Right renal pelvis (tissue), 4 donors: ENCODE measurements at regions not wholly inside any gene's neighbourhood (a gene's known extent, or its start where the extent isn't known, plus 50 kb on each side); places are given as distances from the start of the nearest gene placed in this dataset.

ENCODE experiments used
- DNase-seq, 4 donors: peaks; one replicate each; pipeline ENCODE4 v3.0.0-alpha.2; 2013; ENCODE audit warnings: low read depth in 4 of 4, low spot score in 3 of 4, missing footprints in 1 of 4

DNA sequence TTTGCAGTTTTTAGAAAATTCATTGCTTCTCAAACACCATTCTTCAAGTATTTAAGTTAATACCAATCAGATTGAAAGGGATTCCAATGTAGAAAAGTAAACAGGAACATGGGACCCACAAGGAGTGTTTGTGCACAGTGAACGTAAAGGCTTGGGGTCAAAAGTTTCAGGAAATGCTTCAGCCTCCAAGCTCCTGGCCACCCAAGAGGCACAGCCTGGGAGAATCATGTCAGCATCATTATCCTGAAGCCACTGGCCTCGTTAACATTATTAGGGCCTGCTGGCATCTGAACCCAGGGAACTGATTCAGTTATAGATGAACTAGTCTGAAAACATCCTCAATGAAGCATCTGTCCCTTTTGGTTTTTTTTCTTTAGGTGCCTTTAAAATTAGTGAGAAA lies 122.9 kb downstream of the NXNL2 start:
- no peak for DNase-seq

DNA sequence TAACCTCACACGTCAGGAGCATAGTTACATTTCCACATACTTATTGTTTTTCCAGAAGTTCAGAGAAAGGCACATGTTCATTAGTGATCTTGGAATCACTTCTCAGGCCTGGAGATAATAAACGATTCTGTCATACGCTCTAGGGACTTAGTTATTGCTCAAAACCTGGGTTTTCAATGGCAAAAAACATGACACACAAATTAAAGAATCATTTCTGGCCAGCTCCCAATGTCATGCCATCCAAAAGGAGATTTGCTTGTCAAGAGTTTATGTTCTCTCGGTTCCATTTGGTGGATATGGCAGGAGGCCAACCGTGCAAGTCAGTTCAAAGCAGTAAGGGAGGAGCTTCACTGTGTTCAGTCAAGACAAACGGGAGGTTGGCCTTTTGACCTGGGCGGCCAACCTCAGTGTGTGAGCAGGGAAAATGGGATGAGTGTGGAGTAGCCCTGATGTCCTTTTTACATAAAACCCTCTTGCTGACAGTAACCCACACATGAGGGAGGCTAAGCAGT lies 123.4 kb downstream of the NXNL2 start:
- peak in 2 of 4 donors; percentile 15 to 31 for DNase-seq

GRCh38 chr9:88659126-88659525 lies 124.1 kb downstream of the NXNL2 start:
- no peak for DNase-seq

- no peak for DNase-seq
Measured at GRCh38 chr9:88660611-88661010, 125.6 kb downstream of the NXNL2 start.

- no peak for DNase-seq
Measured at GRCh38 chr9:88661759-88662158, 126.8 kb downstream of the NXNL2 start.

DNA sequence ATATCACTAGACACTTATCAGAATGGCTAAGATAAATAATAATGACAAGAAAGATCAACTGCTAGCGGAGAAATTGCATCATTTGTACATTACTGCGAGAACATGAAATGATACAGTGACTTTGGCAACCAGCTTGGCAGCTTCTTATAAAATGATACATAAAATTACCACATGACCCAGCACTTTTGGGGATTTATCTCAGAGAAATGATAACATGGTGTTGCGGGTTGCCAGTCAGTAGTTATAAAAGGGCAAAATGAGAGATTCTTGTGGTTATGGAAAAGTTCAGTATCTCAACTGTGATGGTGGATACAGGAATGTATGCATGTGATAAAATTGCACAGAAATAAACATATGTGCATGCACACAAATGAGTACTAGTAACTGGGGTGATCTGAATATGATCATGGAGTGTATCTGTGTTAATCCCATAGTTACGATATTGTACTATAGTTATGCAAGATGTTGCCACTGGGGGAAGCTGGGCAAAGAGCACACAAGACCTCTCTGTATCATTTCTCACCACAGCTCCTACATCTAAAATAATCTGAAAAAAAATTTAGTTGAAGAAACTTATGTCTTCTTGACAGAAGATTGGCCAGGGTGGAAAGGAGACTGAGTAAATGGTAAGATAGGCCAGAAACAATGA lies 128.9 kb downstream of the NXNL2 start:
- DNase-seq, result no peak

- DNase-seq, result no peak
Measured at GRCh38 chr9:88664773-88665172, 129.8 kb downstream of the NXNL2 start.

DNA sequence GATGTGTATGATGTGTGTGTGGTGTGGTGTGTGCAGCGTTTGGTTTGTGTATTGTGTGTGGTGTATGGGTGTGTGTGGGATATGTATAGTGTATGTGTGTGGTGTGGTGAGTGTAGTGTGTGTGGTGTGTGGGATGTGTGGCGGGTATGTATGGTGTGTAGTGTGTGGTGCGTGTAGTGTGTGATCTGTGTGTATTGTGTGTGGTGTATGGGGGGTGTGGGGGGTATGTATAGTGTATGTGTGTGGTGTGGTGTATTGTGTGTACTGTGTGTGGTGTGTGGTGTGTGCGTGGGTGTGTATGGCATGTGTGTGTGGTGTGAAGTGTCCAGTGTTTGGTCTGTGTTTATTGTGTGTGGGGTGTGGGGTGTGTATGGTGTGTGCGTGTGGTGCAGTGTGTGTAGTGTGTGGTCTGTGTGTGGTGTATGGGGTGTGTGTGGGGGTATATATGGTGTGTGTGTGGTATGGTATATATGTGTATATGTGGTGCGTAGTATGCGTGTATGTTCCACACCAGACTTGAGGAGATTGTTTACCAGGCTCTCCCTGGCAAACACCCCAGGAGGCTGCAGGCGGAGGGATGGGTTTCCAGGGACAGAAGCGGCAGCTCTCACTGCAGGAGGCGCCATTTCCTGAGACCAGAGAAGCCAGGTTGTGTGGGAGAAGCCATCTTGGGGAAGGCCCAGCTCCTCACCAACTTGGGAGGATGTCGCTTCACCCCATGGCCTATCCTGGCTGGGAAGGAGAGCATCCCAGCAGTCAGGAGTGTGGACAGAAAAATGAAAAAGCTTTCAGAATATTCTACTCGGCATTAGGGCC lies 138.1 kb downstream of the NXNL2 start:
- DNase-seq, result no peak

- no peak for DNase-seq
Measured at GRCh38 chr9:88673886-88674285, 138.9 kb downstream of the NXNL2 start.

DNA sequence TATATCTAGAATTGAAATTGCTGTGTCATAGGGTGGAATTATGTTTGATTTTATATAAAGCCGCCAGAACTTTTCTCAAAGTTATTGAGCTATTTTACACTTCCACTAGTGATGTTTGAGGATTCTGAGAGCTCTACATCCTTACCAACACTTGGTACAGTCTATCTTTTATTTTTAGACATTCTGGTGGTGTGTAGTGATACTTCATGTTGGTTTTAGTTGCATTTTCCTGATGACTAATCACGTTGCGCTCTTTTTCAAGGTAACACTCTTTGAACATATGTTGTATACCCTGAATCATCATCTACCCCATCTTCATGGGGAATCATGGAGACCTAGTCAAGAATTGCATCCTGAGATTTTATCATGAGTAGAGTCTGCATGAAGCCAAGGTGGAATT lies 141.7 kb downstream of the NXNL2 start:
- no peak for DNase-seq

DNA sequence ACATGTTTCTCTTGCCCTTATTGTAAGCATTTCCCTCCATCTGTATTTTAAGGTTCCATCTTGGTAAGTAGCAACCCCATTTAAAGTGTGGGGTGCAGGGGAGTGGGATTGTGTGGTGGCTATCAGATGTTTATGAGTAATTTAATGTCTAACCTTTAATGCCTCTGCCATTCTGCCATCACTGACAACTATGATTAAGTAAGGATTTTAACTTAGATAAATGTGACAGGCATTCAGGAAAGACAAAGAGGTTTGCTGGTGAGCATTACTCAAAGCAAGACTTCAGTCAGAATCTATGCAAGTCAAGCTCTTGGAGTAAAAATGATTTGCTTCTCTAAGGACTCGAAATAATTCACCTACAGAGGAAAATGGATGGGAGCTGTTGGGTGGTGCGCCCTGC lies 143.0 kb downstream of the NXNL2 start:
- DNase-seq, result no peak

DNA sequence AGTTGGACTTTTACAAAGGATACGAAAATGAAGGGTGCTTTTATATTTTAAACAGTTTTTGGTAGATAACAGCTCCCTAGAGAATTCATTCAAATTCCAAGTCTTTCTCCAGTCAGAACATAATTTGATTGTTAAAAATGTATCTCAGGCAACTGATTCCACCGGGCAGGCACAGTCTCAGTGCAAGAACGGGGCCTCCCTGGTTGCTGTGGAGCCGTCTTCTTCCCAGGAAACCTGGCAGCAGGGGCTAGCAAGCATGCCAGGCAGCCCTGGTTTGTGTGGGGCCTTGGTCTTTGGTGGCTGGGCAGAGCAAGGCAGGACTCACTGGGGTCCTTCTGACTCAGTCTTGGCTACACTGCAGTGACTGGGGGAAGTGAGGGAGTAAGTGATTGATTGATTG lies 143.5 kb downstream of the NXNL2 start:
- DNase-seq, result no peak

- no peak for DNase-seq
Measured at GRCh38 chr9:88680041-88680440, 145.1 kb downstream of the NXNL2 start.

DNA sequence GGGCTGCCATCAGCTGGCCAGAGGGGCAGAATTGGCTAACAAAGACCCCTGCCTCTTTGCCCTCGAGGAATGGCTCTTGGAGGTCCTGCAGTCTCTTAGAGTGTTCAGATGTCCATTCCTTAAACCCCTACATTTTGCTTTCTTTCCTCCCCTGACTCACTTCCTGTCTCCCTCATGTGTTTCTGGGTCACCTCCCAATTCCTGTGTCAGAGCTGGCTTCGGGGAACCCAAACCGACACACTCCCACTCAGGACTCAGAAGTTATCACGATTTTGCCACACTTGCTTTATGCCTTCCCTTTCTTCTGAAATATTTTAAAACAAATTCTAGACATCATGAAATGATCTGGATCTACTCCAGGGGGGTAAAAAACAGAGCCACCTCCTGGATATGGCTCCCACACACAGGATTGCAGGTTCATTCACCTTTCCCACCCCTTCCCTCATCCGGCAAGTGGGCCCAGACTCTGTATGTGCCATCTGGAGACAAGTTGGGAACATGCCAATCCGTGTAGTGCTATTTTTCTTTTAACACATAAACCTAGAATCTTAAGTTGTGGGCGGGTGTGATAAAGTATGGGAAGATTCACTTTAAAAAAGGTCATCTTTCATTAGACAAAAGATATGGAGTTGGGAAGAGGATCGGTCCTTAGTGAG lies 145.7 kb downstream of the NXNL2 start:
- DNase-seq, result no peak

GRCh38 chr9:88681434-88681833 lies 146.5 kb downstream of the NXNL2 start:
- DNase-seq, result no peak

DNA sequence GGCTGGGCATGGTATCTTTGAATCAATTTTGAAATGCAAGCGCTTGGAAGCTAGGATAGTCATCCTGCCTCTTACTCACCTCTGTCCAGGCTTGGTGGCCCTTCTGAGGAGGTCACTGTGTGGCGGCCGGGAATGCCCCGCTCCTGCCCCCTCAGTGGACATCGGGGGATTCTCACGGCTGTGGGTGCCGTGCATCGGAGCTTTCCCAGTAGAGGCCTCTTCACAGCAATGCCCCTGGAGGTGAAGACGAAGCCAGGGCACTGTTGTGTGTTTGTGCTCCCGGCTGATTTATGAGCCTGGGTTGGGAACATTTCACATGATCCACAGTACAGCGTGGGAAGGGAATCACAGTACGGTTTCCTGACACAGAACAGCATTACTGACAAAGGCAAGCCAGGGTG lies 147.5 kb downstream of the NXNL2 start:
- DNase-seq, result no peak

GRCh38 chr9:88684046-88684445 lies 149.1 kb downstream of the NXNL2 start:
- no peak for DNase-seq

- no peak for DNase-seq
Measured at GRCh38 chr9:88684845-88685244, 149.9 kb downstream of the NXNL2 start.

DNA sequence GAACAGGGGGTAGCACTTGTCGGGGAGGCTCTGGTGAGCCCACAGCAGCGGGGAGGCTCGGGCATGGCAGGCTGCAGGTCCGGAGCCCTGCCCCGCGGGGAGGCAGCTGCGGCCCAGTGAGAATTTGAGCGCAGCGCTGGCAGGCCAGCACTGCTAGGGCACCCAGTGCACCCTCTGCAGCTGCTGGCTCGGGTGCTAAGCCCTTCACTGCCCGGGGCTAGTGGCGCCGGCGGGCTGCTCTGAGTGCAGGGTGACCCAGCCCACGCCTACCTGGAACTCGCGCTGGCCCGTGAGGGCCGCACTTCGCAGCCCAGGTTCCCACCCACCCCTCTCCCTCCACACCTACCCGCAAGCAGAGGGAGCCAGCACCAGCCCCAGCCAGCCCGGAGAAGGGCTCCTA lies 151.0 kb downstream of the NXNL2 start:
- DNase-seq, result no peak

DNA sequence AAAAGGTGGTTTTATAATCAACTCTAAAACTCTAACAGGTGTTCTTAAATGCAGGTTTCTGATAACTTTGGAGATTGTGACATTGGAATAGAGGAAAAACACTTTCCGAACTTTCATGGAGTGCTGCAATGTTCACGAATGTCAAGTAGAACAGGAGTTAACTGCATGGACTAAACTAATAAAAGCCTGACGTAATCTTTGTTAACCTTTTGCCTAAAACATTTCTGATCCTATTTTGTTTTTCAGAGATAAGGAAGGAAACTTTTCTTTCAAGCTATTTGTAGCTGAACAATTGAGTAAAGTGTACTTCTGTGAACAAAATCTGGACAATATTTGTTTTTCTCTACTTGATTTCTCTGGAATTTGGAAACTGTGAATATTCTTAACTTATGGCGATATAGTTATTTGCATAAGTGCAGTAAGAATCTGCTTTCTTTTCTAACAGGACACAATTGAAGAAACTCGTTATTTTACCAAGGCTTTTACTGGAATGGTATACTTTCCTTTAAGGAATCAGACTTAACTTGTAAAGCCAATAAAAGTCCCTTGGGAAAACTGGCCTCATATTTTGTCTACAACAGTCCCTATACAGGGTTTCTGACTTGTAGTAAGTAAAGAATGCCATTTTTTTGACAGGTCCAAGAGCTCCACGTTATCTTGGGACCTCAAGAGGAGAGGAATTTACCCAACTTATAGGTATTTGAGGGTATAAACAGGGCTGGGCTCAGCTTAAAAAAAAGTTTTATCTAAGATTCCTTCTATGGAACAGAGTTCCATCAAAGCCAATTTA lies 154.7 kb downstream of the NXNL2 start:
- no peak for DNase-seq

- DNase-seq, result no peak
Measured at GRCh38 chr9:88690628-88691027, 155.7 kb downstream of the NXNL2 start.
